Stomach smooth muscle (tissue), 2 donors: ENCODE measurements at regions not wholly inside any gene's neighbourhood (a gene's known extent, or its start where the extent isn't known, plus 50 kb on each side); places are given as distances from the start of the nearest gene placed in this dataset.

ENCODE experiments used
- H3K27ac ChIP-seq: one replicate; pipeline ENCODE4 v1.7.0; 2013; ENCODE audit warnings: mild to moderate bottlenecking, low read length, inconsistent platforms
- H3K27me3 ChIP-seq, 2 donors: one replicate each; pipeline ENCODE4 v1.7.0; 2013; ENCODE audit warnings: low read length in 2 of 2; ENCODE audit not compliant: insufficient read depth in 2 of 2, control insufficient read depth in 1 of 2
- H3K36me3 ChIP-seq, 2 donors: one replicate each; pipeline ENCODE4 v1.7.0; 2013; ENCODE audit warnings: low read length in 2 of 2; ENCODE audit not compliant: control insufficient read depth in 2 of 2, insufficient read depth in 2 of 2
- H3K4me1 ChIP-seq: one replicate; pipeline ENCODE4 v1.7.0; 2013; ENCODE audit warnings: low read length; ENCODE audit not compliant: control insufficient read depth, insufficient read depth
- H3K4me3 ChIP-seq, 2 donors: one replicate each; pipeline ENCODE4 v1.7.0; 2013; ENCODE audit warnings: low read length in 2 of 2
- H3K9ac ChIP-seq, 2 donors: one replicate each; pipeline ENCODE4 v1.7.0; 2013; ENCODE audit warnings: low read length in 2 of 2, mild to moderate bottlenecking in 1 of 2
- H3K9me3 ChIP-seq, 2 donors: one replicate each; pipeline ENCODE4 v1.7.0; 2013; ENCODE audit warnings: low read length in 2 of 2; ENCODE audit not compliant: control insufficient read depth in 2 of 2
- donor health status: healthy.
- donor health status: Pancreatic carcinoma.

GRCh38 chr10:78617115-78617514, 451.7 kb upstream of the ZMIZ1 start:
- no peaks in the 10 kb centered on the region for H3K4me1 ChIP-seq
- no peak overlapping the region for H3K4me3 ChIP-seq

GRCh38 chr10:78617631-78618030, 451.1 kb upstream of the ZMIZ1 start:
- H3K4me1 ChIP-seq, result no peaks in the 10 kb centered on the region
- H3K27ac ChIP-seq, result no peak overlapping the region
- H3K9me3 ChIP-seq, result no peaks in the 10 kb centered on the region
- no peak overlapping the region for H3K9ac ChIP-seq
- H3K4me3 ChIP-seq, result no peak overlapping the region
- no peaks in the 10 kb centered on the region for H3K27me3 ChIP-seq
- no peaks in the 10 kb centered on the region for H3K36me3 ChIP-seq

More at GRCh38 chr10:78617115-78617514, 451.7 kb upstream of the ZMIZ1 start:
- Histone ChIP-seq H3K9ac (no peak overlapping the region), H3K36me3 (no peaks in the 10 kb centered on the region), H3K9me3 (no peaks in the 10 kb centered on the region), H3K27ac (no peak overlapping the region), H3K27me3 (no peaks in the 10 kb centered on the region)

DNA sequence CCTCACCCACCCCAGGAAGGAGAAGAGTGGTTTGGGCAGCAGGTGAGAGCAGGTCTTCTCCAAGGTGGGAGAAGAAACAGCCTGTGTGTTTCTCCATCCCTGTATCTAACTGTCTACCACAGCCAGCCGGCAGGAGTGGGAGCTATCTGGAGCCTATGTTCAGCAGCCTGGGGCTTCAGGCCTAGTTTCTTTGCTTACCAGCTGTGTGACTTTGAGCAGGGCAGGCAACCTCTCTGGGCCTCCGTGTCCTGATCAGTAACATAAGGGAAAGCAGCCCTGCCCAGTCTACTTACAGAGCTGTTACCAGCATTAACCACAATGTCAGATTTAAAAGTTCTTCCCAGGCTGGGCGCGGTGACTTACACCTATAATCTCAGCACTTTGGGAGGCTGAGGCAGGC, 450.7 kb upstream of the ZMIZ1 start:
- no peaks in the 10 kb centered on the region for H3K27me3 ChIP-seq
- no peaks in the 10 kb centered on the region for H3K9me3 ChIP-seq
- no peaks in the 10 kb centered on the region for H3K36me3 ChIP-seq
- no peak overlapping the region for H3K9ac ChIP-seq
- H3K4me1 ChIP-seq, result no peaks in the 10 kb centered on the region
- H3K4me3 ChIP-seq, result no peak overlapping the region
- no peak overlapping the region for H3K27ac ChIP-seq

GRCh38 chr10:78619115-78619851, 449.5 kb upstream of the ZMIZ1 start:
- Histone ChIP-seq H3K27me3 (no peaks in the 10 kb centered on the region), H3K9me3 (no peaks in the 10 kb centered on the region), H3K4me1 (peaks cover under 1% of the 10 kb centered on the region), H3K27ac (no peak overlapping the region), H3K36me3 (no peaks in the 10 kb centered on the region), H3K9ac (no peak overlapping the region), H3K4me3 (no peak overlapping the region)

DNA sequence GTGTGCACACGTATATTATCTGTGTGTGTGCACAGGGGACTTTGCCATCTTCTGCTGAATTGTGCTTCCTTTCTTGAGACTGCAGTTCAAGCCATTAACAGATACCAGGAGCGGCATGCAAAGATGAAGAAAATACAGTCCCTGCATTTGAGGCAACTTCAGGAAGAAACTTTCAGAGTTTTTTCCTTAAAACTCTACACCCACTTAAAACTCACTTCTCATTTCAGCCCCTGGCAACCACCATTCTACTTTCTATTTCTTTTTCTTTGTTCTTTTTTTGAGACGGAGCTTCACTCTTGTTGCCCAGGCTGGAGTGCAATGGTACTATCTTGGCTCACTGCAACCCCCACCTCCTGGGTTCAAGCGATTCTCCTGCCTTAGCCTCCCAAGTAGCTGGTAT, 448.9 kb upstream of the ZMIZ1 start:
- Histone ChIP-seq H3K36me3 (no peaks in the 10 kb centered on the region), H3K9me3 (no peaks in the 10 kb centered on the region), H3K27ac (no peak overlapping the region), H3K9ac (no peak overlapping the region), H3K4me1 (peaks cover 3% of the 10 kb centered on the region), H3K4me3 (no peak overlapping the region), H3K27me3 (no peaks in the 10 kb centered on the region)

GRCh38 chr10:78620985-78621799, 447.6 kb upstream of the ZMIZ1 start:
- Histone ChIP-seq H3K36me3 (no peaks in the 10 kb centered on the region), H3K9me3 (no peaks in the 10 kb centered on the region), H3K4me1 (peaks cover 3% of the 10 kb centered on the region), H3K9ac (no peak overlapping the region), H3K27me3 (no peaks in the 10 kb centered on the region), H3K4me3 (no peak overlapping the region), H3K27ac (no peak overlapping the region)

DNA sequence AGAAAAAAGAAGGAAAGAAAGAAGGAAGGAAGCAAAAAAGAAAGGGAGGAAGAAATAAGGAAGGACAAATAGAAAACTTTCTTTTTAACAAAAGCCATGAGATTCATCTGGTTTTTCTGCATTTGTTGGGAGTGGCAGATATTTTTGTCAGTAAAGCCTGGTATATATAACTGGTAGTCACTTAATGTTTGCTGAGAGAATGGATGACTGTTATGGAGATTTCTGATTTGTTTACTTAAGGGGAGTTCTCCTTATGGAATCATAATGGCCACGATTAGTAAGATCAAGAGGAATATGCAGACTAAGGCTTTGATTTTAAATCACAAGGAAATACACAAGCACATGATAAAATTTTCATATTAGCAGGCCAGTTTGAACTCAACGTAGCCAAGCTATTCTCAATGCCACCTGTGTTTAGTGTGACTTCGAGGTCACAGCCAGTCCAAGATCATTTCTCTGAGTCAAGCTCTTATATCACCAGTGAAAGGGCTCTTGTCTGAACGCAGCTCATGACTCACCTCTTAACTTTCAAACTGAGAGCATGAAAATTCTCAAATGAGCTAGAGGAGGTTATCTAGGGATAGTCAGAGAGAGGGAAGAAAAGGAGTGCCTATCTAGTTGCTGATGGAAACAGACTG, 445.1 kb upstream of the ZMIZ1 start:
- Histone ChIP-seq H3K27ac (no peak overlapping the region), H3K4me3 (no peak overlapping the region), H3K27me3 (no peaks in the 10 kb centered on the region), H3K36me3 (no peaks in the 10 kb centered on the region), H3K4me1 (peaks cover 6% of the 10 kb centered on the region), H3K9me3 (no peaks in the 10 kb centered on the region), H3K9ac (no peak overlapping the region)

DNA sequence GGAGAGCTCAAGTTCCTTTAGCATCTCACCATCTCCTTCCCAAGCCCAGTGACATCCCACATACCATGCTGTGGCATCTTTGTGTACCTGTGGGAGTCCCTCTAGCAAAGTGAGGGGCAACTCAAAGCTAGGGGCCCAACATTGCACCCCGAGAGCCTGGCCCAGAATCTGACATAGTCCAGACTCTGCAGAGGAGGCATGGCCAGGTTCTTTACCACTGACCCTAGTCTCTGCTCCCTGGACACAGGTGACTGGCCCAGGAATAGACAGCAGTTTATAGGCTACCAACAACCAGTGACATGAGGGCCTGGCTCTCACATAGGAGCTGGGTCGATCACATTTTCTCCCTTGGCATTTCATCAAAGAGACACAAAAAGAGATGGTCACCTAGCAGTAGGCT, 444.0 kb upstream of the ZMIZ1 start:
- H3K36me3 ChIP-seq, result no peaks in the 10 kb centered on the region
- H3K27ac ChIP-seq, result no peak overlapping the region
- no peak overlapping the region for H3K4me3 ChIP-seq
- H3K9ac ChIP-seq, result no peak overlapping the region
- peaks cover 6% of the 10 kb centered on the region for H3K4me1 ChIP-seq
- no peaks in the 10 kb centered on the region for H3K27me3 ChIP-seq
- no peaks in the 10 kb centered on the region for H3K9me3 ChIP-seq

DNA sequence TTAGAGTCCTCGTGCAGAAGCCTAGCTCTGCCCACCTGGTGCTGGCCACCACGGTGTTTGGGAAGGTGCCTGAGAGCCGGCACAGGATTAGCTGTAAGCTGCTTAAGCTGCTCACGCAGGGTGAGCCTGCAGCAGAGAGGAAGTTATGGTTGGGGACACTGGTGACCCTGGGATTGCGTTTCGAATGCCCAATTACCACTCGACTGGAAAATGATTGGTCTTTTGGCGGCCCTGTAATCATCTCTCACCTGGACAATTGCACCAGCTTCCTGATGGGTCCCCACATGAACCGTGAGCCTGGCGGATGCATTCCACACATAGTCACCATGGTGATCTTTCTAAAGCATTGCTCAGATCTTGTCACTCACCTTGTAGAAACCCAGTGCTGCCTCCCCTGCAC, 442.3 kb upstream of the ZMIZ1 start:
- no peak overlapping the region for H3K27ac ChIP-seq

GRCh38 chr10:78627254-78627795, 441.4 kb upstream of the ZMIZ1 start:
- Histone ChIP-seq H3K4me1 (peaks cover 6% of the 10 kb centered on the region), H3K9me3 (no peaks in the 10 kb centered on the region), H3K9ac (no peak overlapping the region), H3K4me3 (no peak overlapping the region), H3K27me3 (no peaks in the 10 kb centered on the region), H3K36me3 (no peaks in the 10 kb centered on the region), H3K27ac (no peak overlapping the region)

More for the DNA sequence above, 442.3 kb upstream of the ZMIZ1 start:
- Histone ChIP-seq H3K27me3 (no peaks in the 10 kb centered on the region), H3K36me3 (no peaks in the 10 kb centered on the region), H3K4me3 (no peak overlapping the region), H3K9me3 (no peaks in the 10 kb centered on the region), H3K4me1 (peaks cover 6% of the 10 kb centered on the region), H3K9ac (no peak overlapping the region)
